Uterus (tissue), 2 donors: ENCODE measurements at regions not wholly inside any gene's neighbourhood (a gene's known extent, or its start where the extent isn't known, plus 50 kb on each side); places are given as distances from the start of the nearest gene placed in this dataset.

Experiments
- POLR2A ChIP-seq, 2 donors: fragments of 450-650 bp; IDR thresholded peaks; one replicate each; pipeline ENCODE4 v1.6.1; 2016; ENCODE audit warnings: antibody characterized with exemption in 2 of 2, mild to moderate bottlenecking in 1 of 2, moderate library complexity in 1 of 2
- TF ChIP-seq, protein P1 (sequence below), 4 experiments: fragments of 200-600 bp in 2 of 4; fragments of 450-650 bp in 2 of 4; sonication (generic) in 2 of 4; IDR thresholded peaks; one replicate each; pipeline ENCODE4 v1.5.1; 2016 to 2019; ENCODE audit warnings: antibody characterized with exemption in 4 of 4, mild to moderate bottlenecking in 2 of 4, moderate library complexity in 1 of 4

DNA sequence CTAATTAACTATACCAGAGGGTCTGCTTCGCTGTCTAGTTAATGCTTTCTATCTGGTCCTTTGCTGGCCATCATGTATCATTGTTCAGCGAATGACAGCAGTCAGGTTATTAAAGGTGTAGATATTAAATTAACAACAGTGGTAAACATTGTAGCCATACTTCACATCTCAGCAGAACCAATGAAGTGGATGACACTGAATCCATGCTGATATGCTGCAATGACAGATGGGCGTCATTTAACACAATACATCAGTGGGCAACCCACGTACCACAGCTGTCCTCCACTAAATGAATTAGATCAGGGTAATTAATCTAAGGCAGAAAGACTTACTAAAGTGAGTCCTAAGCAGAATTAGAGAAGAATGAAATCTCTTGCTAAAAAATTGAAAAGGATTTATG, 767.2 kb downstream of the NXPH1 start:
- TF ChIP-seq, protein P1, sequence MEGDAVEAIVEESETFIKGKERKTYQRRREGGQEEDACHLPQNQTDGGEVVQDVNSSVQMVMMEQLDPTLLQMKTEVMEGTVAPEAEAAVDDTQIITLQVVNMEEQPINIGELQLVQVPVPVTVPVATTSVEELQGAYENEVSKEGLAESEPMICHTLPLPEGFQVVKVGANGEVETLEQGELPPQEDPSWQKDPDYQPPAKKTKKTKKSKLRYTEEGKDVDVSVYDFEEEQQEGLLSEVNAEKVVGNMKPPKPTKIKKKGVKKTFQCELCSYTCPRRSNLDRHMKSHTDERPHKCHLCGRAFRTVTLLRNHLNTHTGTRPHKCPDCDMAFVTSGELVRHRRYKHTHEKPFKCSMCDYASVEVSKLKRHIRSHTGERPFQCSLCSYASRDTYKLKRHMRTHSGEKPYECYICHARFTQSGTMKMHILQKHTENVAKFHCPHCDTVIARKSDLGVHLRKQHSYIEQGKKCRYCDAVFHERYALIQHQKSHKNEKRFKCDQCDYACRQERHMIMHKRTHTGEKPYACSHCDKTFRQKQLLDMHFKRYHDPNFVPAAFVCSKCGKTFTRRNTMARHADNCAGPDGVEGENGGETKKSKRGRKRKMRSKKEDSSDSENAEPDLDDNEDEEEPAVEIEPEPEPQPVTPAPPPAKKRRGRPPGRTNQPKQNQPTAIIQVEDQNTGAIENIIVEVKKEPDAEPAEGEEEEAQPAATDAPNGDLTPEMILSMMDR (IDR thresholded peaks at IDR 0.05): no peak
- no peak for TF ChIP-seq POLR2A (IDR thresholded peaks at IDR 0.05)
